GM21619 (cell line): ENCODE measurements at regions not wholly inside any gene's neighbourhood (a gene's known extent, or its start where the extent isn't known, plus 50 kb on each side); places are given as distances from the start of the nearest gene placed in this dataset.
"Not testable (repeated sequence)": the region's sequence is repeated elsewhere in the genome, so short reads cannot be mapped to it uniquely, and the experiment has no call there.

ENCODE experiments used
- ATAC-seq: cut with Tn5 transposase; IDR thresholded peaks from one replicate; pipeline ENCODE4 v1.9.1; 2021; ENCODE audit not compliant: unreplicated experiment

- no peak for ATAC-seq
Measured at GRCh38 chr1:81738875-81739274, 61.9 kb upstream of the ADGRL2 start.

DNA sequence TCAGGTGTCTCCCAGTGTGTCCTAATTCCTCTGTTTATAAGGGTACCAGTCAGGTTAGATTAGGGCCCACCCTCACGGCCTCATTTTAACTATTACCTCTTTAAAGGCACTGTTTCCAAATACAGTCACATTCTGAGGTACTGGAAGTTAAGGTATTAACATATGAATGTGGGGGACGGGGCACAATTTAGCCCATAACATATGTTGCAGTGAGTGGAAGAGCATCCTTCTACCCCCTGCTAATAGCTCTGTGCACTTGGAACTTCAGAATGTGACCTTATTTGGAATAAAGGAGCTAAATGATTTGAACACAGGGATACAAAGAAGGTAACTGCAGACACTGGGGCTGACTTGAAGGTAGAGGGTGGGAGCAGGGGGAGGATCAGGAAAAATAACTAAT lies 67.3 kb upstream of the ADGRL2 start:
- ATAC-seq, result no peak

DNA sequence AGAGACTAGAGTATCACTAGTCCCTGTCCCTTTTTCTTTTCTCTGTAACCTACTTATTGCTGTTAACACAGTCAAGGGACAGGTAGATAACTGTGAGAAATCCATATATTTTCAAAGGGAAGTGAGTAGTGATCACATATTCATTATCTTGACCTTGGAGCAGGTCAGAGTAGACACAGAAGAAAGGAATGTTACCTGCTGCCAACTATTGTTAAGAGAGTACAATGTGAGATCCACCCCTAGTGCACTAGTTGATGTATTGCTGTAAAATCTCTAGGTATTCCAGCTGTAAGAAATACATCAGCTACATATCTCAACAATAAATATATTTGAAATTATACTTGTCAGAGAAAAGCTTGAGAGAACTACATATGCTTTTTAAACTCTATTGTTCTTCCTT lies 68.7 kb upstream of the ADGRL2 start:
- no peak for ATAC-seq

GRCh38 chr1:81730881-81731280 lies 69.9 kb upstream of the ADGRL2 start:
- peak; percentile 79 for ATAC-seq

- ATAC-seq, result not testable (repeated sequence)
Measured at GRCh38 chr1:81730299-81730698, 70.4 kb upstream of the ADGRL2 start.

DNA sequence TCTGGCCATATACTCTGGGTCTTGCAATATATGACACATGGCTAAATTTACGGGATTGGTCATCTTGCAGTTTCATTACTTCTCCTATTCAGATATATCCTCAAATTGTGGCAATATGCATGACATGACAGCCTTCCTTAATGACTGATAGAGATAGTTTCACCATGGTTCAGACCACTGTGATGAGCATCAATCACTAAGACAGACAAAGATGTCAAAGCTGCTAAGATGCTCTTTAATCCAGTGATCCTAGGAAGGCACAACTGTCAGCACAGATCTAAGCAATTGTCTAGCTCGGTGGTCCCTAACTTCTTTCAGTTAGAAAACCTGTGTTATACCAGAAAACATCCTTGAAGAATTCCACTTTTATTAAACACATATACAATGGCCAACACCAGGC lies 70.9 kb upstream of the ADGRL2 start:
- ATAC-seq, result no peak

DNA sequence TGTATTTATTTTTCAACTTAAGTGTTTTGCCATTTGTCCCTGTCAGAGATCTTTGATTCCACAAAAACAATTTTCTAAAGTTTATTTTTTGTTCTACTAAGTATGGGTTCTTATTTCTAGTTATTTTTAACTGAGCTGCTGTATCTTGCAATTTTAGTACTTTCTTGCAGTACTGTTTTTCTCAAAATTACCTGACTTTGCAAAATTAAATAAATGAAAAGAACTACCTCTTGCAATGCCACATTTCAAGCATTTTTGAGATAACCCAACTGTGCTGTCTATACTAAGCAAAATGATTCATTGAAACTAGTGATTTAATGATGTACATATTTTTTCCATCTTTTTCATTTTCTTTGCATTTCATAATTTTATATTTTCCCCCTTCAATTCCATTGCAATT lies 71.5 kb upstream of the ADGRL2 start:
- no peak for ATAC-seq

- ATAC-seq, result no peak
Measured at GRCh38 chr1:81725823-81726222, 74.9 kb upstream of the ADGRL2 start.

DNA sequence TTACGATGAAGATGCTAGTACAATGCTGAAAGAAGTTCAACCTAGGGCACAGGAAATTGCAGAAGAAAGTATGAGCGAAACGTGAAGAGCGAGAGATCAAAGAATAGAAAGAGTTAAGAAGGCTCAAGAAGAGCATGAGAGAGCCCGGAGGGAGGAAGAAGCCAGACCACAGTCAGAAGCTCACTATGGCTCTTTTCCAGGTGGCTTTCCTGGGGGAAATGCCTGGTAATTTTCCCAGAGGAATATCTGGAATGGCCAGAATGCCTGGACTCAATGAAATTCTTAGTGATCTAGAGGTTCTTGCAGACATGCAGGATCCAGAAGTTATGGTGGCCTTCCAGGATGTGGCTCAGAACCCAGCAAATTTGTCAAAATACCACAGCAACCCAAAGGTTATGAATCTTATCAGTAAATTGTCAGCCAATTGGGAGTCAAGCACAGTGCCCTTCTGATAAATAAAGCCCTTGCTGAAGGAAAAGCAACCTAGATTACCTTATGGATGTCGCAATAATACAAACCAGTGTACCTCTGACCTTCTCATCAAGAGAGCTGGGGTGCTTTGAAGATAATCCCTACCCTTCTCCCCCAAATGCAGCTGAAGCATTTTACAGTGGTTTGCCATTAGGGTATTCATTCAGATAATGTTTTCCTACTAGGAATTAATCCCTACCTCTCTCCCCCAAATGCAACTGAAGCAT lies 78.0 kb upstream of the ADGRL2 start:
- not testable (repeated sequence) for ATAC-seq

DNA sequence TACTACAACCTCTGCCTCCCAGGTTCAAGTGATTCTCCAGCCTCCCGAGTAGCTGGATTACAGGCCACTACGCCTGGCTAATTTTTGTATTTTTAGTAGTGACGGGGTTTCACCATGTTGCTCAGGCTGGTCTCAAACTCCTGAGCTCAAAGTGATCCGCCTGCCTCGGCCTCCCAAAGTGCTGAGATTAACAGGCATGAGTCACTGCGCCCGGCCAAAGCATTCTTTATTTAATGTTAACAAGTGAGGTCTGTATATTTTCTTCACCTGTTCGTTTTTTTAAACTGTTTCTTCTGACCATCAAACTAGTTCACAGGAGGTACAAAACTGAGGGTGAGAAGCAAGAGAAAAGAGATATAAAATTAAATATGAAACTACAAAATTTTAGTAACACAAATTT lies 80.5 kb upstream of the ADGRL2 start:
- ATAC-seq, result not testable (repeated sequence)

- no peak for ATAC-seq
Measured at GRCh38 chr1:81717230-81717629, 83.5 kb upstream of the ADGRL2 start.

DNA sequence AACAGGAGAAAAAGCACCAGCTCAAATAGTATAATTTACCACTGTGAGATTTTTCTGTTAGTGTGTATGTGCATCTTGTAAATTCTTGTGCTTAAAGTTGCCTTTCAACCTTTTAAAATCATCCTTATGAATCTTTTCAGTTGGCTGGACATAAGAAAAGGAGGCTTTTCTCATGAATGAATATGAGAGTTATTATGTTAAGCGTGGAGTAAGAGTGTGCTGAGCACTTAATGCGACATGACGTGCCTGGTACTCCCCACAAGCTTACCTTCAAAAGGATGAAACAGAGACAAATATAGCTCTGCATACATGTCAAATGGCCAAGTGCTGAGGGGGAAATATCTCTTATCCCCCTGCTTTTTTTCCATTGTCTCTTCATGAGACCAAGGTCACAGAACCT lies 85.3 kb upstream of the ADGRL2 start:
- ATAC-seq, result no peak

GRCh38 chr1:81714636-81715035 lies 86.1 kb upstream of the ADGRL2 start:
- no peak for ATAC-seq

GRCh38 chr1:81712425-81712824 lies 88.3 kb upstream of the ADGRL2 start:
- ATAC-seq, result no peak

GRCh38 chr1:81710857-81711256 lies 89.9 kb upstream of the ADGRL2 start:
- no peak for ATAC-seq

DNA sequence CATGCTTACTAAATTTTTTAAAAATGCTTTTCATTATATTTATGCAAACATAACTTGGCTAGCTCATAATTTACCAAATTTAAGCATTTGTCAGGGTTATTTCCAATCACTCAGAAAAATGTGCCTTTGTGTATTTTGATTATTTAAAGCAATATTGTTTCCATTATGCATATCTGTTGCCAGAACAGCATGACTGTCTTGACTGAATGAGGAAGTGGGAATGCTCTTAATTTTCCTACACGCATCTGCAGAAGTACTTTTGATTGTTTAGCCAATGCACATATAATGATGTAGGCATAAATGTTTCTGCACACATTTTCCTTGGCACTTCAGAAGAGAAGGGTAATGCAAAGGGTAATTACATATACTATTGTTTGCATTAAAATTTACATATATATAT lies 92.5 kb upstream of the ADGRL2 start:
- no peak for ATAC-seq

DNA sequence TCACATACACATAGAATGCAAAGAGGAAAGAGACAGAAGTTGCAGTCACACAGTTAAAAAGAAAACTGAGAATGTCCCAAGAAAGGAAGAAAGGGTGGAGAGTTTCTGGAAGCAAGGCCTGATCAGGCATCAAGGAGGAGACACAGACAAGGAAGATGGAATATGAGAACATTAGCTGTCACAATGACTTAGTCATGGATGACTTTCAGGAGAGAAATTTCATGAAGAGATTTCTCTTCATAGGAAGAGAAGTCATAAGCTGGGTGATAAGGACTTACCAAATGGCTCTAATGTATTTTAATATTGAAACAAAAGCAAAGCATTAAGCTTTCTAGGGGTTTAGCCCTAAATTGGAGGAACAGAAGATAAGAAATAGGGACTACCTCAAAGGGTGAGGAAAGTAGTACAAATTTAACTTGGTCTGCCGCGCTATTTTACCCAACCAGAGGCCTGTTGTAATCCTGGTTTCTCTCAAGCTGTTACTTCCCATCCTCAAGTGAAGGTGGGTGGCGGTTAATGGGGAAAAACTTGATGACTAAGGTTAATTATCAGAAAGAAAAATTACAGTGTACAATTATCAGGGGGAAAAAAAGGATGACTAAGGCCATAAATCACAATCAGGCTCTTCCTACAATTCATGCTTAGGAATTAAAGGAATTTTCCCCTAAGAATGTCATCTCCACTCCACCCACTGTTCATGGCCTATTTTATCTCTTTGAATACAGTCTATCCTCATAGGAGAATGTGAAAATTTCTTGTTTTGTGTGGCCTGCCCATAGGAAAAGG lies 93.9 kb upstream of the ADGRL2 start:
- no peak for ATAC-seq

DNA sequence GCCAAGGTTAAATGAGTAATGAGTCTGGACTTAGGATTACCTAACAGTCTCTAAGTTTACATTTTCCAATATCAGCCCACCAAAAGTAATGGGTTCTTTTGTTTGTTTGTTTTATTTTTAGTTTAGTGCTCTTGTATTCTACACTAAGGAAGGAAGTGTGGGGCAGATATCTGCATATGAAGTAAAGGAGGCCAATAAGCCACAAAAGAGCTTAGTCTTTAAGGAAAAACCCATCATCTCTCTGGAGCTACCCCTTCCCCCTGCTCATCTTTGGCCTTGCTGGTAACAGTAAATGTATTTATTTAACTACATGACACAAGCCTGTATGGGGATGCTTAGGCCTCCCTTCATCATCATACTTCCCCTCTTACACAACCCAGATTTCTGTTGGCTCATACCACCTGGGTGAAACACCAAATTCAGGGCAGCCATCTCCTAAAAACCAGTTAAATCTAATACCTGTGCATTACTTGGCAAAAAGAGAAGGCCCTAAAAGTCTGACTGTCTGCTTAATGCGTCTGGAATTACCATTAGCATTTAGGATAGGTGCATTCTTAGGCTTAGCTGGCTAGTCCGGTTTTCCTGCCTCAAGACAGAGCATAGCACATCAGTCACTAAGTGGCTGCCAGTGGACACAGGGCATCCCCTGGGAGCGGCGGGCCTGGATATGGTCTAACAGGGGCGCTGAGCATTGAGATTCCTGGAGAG lies 96.8 kb upstream of the ADGRL2 start:
- ATAC-seq, result no peak

GRCh38 chr1:81703391-81703755 lies 97.4 kb upstream of the ADGRL2 start:
- ATAC-seq, result no peak

GRCh38 chr1:81702903-81703302 lies 97.8 kb upstream of the ADGRL2 start:
- no peak for ATAC-seq

GRCh38 chr1:81702079-81702715 lies 98.5 kb upstream of the ADGRL2 start:
- ATAC-seq, result no peak
